ENCODE measurements at regions not wholly inside any gene's neighbourhood (a gene's known extent, or its start where the extent isn't known, plus 50 kb on each side); places are given as distances from the start of the nearest gene placed in this dataset.

DNA sequence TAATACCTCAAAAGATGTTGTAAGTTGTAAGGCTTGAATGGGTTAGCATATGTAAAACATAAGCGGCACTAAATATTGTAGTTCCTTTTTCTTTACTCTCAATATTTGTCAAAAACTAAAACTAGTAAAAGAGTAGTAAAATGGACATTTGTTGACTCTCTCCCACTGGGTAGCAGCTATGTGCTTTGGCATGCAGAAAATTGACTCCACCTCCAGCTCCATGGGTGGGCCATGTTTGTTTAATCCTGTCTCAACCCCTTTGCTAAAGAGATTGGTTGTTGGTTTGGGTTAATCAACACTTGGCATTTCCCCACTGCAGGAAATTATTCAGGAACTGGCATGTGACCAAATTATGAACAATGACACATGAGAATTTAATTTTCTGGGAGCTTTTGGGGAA lies 114.8 kb downstream of the EOMES start:
- TF ChIP-seq POLR2AphosphoS5 (IDR thresholded peaks at IDR 0.05; ENCODE audit: borderline replicate concordance, low read depth, low read length), result no peak
- TF ChIP-seq EZH2 (IDR thresholded peaks at IDR 0.05), result no peak
- no peak for TF ChIP-seq FOXP2 (optimal IDR thresholded peaks at IDR 0.05; ENCODE audit: control extremely low read depth, extremely low read length, insufficient read depth)

Data from SK-N-MC (cell line).